ENCODE measurements at regions not wholly inside any gene's neighbourhood (a gene's known extent, or its start where the extent isn't known, plus 50 kb on each side); places are given as distances from the start of the nearest gene placed in this dataset.
A peak's percentile ranks its signal among the peaks of the same experiment; 100 is the strongest.

- TF ChIP-seq ZBTB21 (tag by site-specific recombination; IDR thresholded peaks at IDR 0.05) (no peak), ZNF121 (tag by site-specific recombination; IDR thresholded peaks at IDR 0.05) (no peak), TCF7L2 (IDR thresholded peaks at IDR 0.05; ENCODE audit: borderline replicate concordance, low read depth, low read length) (no peak), RBAK (tag by site-specific recombination; IDR thresholded peaks at IDR 0.05) (no peak), ZSCAN16 (tag by site-specific recombination; IDR thresholded peaks at IDR 0.05) (no peak), ZNF274 (IDR thresholded peaks at IDR 0.05; ENCODE audit: low read length) (no peak), ZNF274 (tag by site-specific recombination; IDR thresholded peaks at IDR 0.05; ENCODE audit: borderline replicate concordance) (no peak), ZNF2 (tag by site-specific recombination; IDR thresholded peaks at IDR 0.05) (no peak)
- TF ChIP-seq, protein P1, sequence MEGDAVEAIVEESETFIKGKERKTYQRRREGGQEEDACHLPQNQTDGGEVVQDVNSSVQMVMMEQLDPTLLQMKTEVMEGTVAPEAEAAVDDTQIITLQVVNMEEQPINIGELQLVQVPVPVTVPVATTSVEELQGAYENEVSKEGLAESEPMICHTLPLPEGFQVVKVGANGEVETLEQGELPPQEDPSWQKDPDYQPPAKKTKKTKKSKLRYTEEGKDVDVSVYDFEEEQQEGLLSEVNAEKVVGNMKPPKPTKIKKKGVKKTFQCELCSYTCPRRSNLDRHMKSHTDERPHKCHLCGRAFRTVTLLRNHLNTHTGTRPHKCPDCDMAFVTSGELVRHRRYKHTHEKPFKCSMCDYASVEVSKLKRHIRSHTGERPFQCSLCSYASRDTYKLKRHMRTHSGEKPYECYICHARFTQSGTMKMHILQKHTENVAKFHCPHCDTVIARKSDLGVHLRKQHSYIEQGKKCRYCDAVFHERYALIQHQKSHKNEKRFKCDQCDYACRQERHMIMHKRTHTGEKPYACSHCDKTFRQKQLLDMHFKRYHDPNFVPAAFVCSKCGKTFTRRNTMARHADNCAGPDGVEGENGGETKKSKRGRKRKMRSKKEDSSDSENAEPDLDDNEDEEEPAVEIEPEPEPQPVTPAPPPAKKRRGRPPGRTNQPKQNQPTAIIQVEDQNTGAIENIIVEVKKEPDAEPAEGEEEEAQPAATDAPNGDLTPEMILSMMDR (tag by site-specific recombination; IDR thresholded peaks at IDR 0.05) = peak; percentile 41; the same call in 1 of the 2 replicates
These were observed 393.7 kb upstream of the PDE4D start for GRCh38 chr5:60287174-60287771.
